ENCODE measurements at regions not wholly inside any gene's neighbourhood (a gene's known extent, or its start where the extent isn't known, plus 50 kb on each side); places are given as distances from the start of the nearest gene placed in this dataset.
"Not testable (repeated sequence)": the region's sequence is repeated elsewhere in the genome, so short reads cannot be mapped to it uniquely, and the experiment has no call there.

- Histone ChIP-seq H3K9me3 (peaks cover 10% of the 10 kb centered on the region), H3K4me2 (peak overlapping the region; percentile 50), H4K20me1 (no peaks in the 10 kb centered on the region), H3K4me3 (no peak overlapping the region), H3K27ac (no peak overlapping the region), H3K9ac (no peak overlapping the region), H3K36me3 (no peaks in the 10 kb centered on the region), H3K4me1 (peaks cover 13% of the 10 kb centered on the region), H3K27me3 (no peaks in the 10 kb centered on the region)
- no peak for TF ChIP-seq Cebpa-rat (IDR thresholded peaks at IDR 0.05)
These were observed 80.3 kb upstream of the FLT1 start for GRCh38 chr13:28575200-28575599.

GRCh38 chr13:28574617-28575142 is 79.8 kb upstream of the FLT1 start:
- no peak overlapping the region for H3K4me3 ChIP-seq
- H3K4me2 ChIP-seq: peak overlapping the region; percentile 50
- H3K9ac ChIP-seq: no peak overlapping the region
- no peak overlapping the region for H3K27ac ChIP-seq
- peaks cover 13% of the 10 kb centered on the region for H3K4me1 ChIP-seq
- H3K36me3 ChIP-seq: no peaks in the 10 kb centered on the region
- H3K27me3 ChIP-seq: no peaks in the 10 kb centered on the region
- H4K20me1 ChIP-seq: no peaks in the 10 kb centered on the region
- TF ChIP-seq Cebpa-rat (IDR thresholded peaks at IDR 0.05): no peak
- H3K9me3 ChIP-seq: peaks cover 10% of the 10 kb centered on the region

GRCh38 chr13:28573595-28574373 is 78.9 kb upstream of the FLT1 start:
- Histone ChIP-seq H4K20me1 (no peaks in the 10 kb centered on the region), H3K27ac (no peak overlapping the region), H3K4me1 (peaks cover 13% of the 10 kb centered on the region), H3K9me3 (peaks cover 10% of the 10 kb centered on the region), H3K27me3 (no peaks in the 10 kb centered on the region), H3K4me2 (no peak overlapping the region), H3K9ac (no peak overlapping the region), H3K4me3 (no peak overlapping the region), H3K36me3 (no peaks in the 10 kb centered on the region)
- TF ChIP-seq Cebpa-rat (IDR thresholded peaks at IDR 0.05): no peak

- no peaks in the 10 kb centered on the region for H3K36me3 ChIP-seq
- no peak overlapping the region for H3K9ac ChIP-seq
- no peaks in the 10 kb centered on the region for H4K20me1 ChIP-seq
- no peak overlapping the region for H3K27ac ChIP-seq
- H3K4me2 ChIP-seq: no peak overlapping the region
- no peak for TF ChIP-seq Cebpa-rat (IDR thresholded peaks at IDR 0.05)
- H3K4me1 ChIP-seq: peaks cover 13% of the 10 kb centered on the region
- no peaks in the 10 kb centered on the region for H3K27me3 ChIP-seq
- H3K9me3 ChIP-seq: peaks cover 10% of the 10 kb centered on the region
- no peak overlapping the region for H3K4me3 ChIP-seq
These were observed 77.9 kb upstream of the FLT1 start for GRCh38 chr13:28572871-28573270.

GRCh38 chr13:28570356-28570755 is 75.4 kb upstream of the FLT1 start:
- not testable (repeated sequence) for H3K36me3 ChIP-seq, H3K9me3 ChIP-seq, H3K27ac ChIP-seq, H3K4me2 ChIP-seq, H3K4me3 ChIP-seq, H3K9ac ChIP-seq, H3K27me3 ChIP-seq, H4K20me1 ChIP-seq
- H3K4me1 ChIP-seq: peaks cover 12% of the 10 kb centered on the region

- Histone ChIP-seq H4K20me1 (no peaks in the 10 kb centered on the region), H3K4me3 (no peak overlapping the region), H3K27me3 (no peaks in the 10 kb centered on the region), H3K4me1 (peaks cover 7% of the 10 kb centered on the region), H3K9me3 (peaks cover 7% of the 10 kb centered on the region), H3K27ac (no peak overlapping the region), H3K4me2 (no peak overlapping the region), H3K36me3 (no peaks in the 10 kb centered on the region), H3K9ac (no peak overlapping the region)
- TF ChIP-seq Cebpa-rat (IDR thresholded peaks at IDR 0.05): no peak
These were observed 75.0 kb upstream of the FLT1 start for GRCh38 chr13:28569886-28570285.

GRCh38 chr13:28568286-28568685 is 73.4 kb upstream of the FLT1 start:
- Histone ChIP-seq H3K27ac (no peak overlapping the region), H3K4me3 (no peak overlapping the region), H3K9ac (no peak overlapping the region), H3K27me3 (no peaks in the 10 kb centered on the region), H3K36me3 (no peaks in the 10 kb centered on the region), H3K4me2 (no peak overlapping the region), H3K4me1 (no peaks in the 10 kb centered on the region), H4K20me1 (no peaks in the 10 kb centered on the region), H3K9me3 (no peaks in the 10 kb centered on the region)
- no peak for TF ChIP-seq Cebpa-rat (IDR thresholded peaks at IDR 0.05)

- H3K27me3 ChIP-seq: no peaks in the 10 kb centered on the region
These were observed 72.0 kb upstream of the FLT1 start for GRCh38 chr13:28566891-28567290.

GRCh38 chr13:28566283-28566682 is 71.4 kb upstream of the FLT1 start:
- H3K4me2 ChIP-seq: no peak overlapping the region
- TF ChIP-seq Cebpa-rat (IDR thresholded peaks at IDR 0.05): no peak
- no peak overlapping the region for H3K27ac ChIP-seq

More at GRCh38 chr13:28566891-28567290, 72.0 kb upstream of the FLT1 start:
- no peak for TF ChIP-seq Cebpa-rat (IDR thresholded peaks at IDR 0.05)
- no peaks in the 10 kb centered on the region for H3K4me1 ChIP-seq
- no peak overlapping the region for H3K4me2 ChIP-seq
- H3K36me3 ChIP-seq: no peaks in the 10 kb centered on the region
- no peak overlapping the region for H3K9ac ChIP-seq
- no peaks in the 10 kb centered on the region for H3K9me3 ChIP-seq
- no peak overlapping the region for H3K4me3 ChIP-seq
- no peaks in the 10 kb centered on the region for H4K20me1 ChIP-seq
- no peak overlapping the region for H3K27ac ChIP-seq

GRCh38 chr13:28564030-28564429 is 69.1 kb upstream of the FLT1 start:
- H3K4me3 ChIP-seq: no peak overlapping the region
- no peak overlapping the region for H3K9ac ChIP-seq
- H3K4me2 ChIP-seq: no peak overlapping the region
- no peaks in the 10 kb centered on the region for H4K20me1 ChIP-seq
- H3K27ac ChIP-seq: no peak overlapping the region
- no peaks in the 10 kb centered on the region for H3K9me3 ChIP-seq
- no peak for TF ChIP-seq Cebpa-rat (IDR thresholded peaks at IDR 0.05)
- H3K36me3 ChIP-seq: no peaks in the 10 kb centered on the region
- no peaks in the 10 kb centered on the region for H3K4me1 ChIP-seq
- no peaks in the 10 kb centered on the region for H3K27me3 ChIP-seq

More at GRCh38 chr13:28566283-28566682, 71.4 kb upstream of the FLT1 start:
- H4K20me1 ChIP-seq: no peaks in the 10 kb centered on the region
- H3K36me3 ChIP-seq: no peaks in the 10 kb centered on the region
- no peaks in the 10 kb centered on the region for H3K9me3 ChIP-seq
- no peaks in the 10 kb centered on the region for H3K27me3 ChIP-seq
- H3K4me1 ChIP-seq: no peaks in the 10 kb centered on the region
- H3K9ac ChIP-seq: no peak overlapping the region
- no peak overlapping the region for H3K4me3 ChIP-seq
